NT2/D1 (cell line): ENCODE measurements at regions not wholly inside any gene's neighbourhood (a gene's known extent, or its start where the extent isn't known, plus 50 kb on each side); places are given as distances from the start of the nearest gene placed in this dataset.

Source experiments
- SUZ12 ChIP-seq: IDR thresholded peaks from 2 replicates; pipeline ENCODE4 v1.6.1; 2011; ENCODE audit not compliant: insufficient read length, insufficient read depth; ENCODE audit errors: extremely low read depth
- YY1 ChIP-seq: IDR thresholded peaks from 2 replicates; pipeline ENCODE4 v1.6.1; 2011; ENCODE audit not compliant: insufficient read length, insufficient read depth
- ZNF274 ChIP-seq: IDR thresholded peaks from 2 replicates; pipeline ENCODE4 v1.6.1; 2011; ENCODE audit warnings: mild to moderate bottlenecking, low read depth, low read length

GRCh38 chr1:234820597-234820996 is 210.6 kb upstream of the IRF2BP2 start:
- no peak for TF ChIP-seq YY1
- TF ChIP-seq SUZ12 = no peak
- no peak for TF ChIP-seq ZNF274
